ENCODE measurements at regions not wholly inside any gene's neighbourhood (a gene's known extent, or its start where the extent isn't known, plus 50 kb on each side); places are given as distances from the start of the nearest gene placed in this dataset.

GRCh38 chr13:108478179-108478578 lies 151.2 kb upstream of the MYO16 start:
- TF ChIP-seq CTCF (IDR thresholded peaks at IDR 0.05) (no peak), POLR2A (IDR thresholded peaks at IDR 0.05) (no peak)

Data from heart left ventricle (tissue), 13 donors.